NCI-H748 (cell line): ENCODE measurements at regions not wholly inside any gene's neighbourhood (a gene's known extent, or its start where the extent isn't known, plus 50 kb on each side); places are given as distances from the start of the nearest gene placed in this dataset.

ENCODE experiments used
- DNase-seq: peaks from one replicate; lab custom pipeline; 2025; ENCODE audit not compliant: unreplicated experiment; lab: John Stamatoyannopoulos, UW

- DNase-seq, result peak; percentile 22
Measured at GRCh38 chr4:182189103-182189878, 53.9 kb upstream of the TENM3 start.

DNA sequence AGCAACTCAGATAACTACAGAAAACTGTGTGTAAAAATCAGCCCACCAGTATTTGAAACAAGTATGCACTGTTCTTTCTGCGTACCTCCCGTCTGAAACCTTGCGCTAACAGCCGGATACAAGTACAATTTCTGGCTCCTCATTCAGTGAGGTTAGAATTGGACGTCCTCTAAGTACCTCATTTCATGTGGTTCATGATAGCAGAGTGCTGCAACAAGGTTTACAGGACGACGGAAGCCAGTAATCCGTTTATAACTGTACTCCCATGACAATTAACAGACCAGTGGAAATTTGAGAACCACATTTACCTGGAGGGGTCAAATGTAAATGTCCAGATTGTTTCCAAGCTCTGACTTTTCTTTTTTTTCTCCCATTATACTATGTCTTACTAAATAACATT, 52.9 kb upstream of the TENM3 start:
- DNase-seq, result peak; percentile 32

DNA sequence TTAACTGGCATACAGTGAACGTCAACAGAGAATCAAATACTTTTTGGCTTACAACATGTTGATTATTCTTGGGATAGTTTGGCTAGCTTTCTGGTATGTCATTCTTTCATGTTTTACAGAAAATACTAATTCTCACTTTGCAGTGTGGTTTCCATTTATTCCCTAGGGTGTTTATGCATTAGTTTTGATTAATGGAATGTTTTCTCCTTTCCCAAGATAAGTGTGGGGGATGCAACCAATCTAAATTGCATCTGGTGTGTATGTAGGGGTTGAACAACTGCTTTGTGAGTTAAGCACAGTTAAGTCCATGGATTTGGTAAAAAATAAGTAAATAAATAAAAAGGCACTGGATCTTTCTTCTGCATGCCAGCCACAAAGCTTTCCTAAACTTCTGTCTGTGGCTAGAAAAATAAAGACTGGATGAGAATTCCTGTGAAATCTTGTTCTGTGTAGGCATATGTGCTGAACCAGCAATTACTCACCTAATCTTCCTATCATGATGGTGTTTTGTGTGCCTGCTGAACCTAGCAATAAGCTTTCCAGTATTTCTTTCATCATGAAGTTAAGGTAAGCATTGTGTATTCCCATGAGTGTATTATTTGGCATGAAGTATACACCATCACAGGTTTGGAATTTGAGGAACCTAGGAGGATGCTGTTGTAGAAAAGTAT, 50.6 kb upstream of the TENM3 start:
- no peak for DNase-seq

- DNase-seq, result peak; percentile 33
Measured at GRCh38 chr4:182193311-182193710, 49.9 kb upstream of the TENM3 start.
